GM19240 (cell line): ENCODE measurements at regions not wholly inside any gene's neighbourhood (a gene's known extent, or its start where the extent isn't known, plus 50 kb on each side); places are given as distances from the start of the nearest gene placed in this dataset.
"Not testable (repeated sequence)": the region's sequence is repeated elsewhere in the genome, so short reads cannot be mapped to it uniquely, and the experiment has no call there.

ENCODE experiments used
- DNase-seq: peaks from one replicate; pipeline ENCODE4 v3.0.0; 2011; ENCODE audit warnings: low spot score; ENCODE audit not compliant: insufficient read length

- DNase-seq, result not testable (repeated sequence)
These were observed 151.3 kb downstream of the LAT start for GRCh38 chr16:29136046-29136696.

- DNase-seq, result not testable (repeated sequence)
These were observed 150.2 kb downstream of the LAT start for GRCh38 chr16:29135098-29135497.

DNA sequence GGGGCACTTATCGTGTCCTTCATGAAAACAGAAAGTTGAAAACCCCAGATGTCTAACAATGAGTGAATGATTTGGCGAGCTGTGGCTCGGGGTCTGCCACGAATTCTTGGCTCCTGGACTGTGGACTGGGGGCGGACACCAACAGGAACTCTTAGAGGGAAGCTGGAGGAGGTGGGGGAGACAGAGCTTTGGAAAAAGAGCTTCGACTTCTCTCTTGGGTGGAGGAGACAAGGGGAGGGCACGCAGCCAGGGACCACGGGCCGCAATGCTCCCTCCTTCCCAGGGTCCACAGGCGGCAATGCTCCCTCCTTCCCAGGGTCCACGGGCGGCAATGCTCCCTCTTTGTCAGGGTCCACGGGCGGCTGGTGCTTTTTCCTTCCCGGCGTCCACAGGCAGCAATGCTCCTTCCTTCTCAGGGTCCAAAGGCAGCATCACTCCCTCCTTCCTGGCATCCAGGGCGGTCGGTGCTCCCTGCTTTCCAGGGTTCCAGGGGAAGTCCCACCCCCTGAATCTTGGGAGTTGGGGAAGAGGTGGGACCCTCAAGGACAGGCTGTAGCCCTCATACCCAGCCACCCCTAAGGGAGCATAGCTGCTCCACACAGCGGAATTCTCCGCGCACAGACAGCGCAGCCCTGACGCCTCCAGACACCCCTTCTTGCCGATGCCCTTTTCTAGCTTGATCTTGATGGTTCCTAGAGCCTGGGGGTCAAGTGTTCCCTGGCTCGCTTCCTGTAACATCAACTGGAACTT is 149.0 kb downstream of the LAT start:
- DNase-seq, result not testable (repeated sequence)

DNA sequence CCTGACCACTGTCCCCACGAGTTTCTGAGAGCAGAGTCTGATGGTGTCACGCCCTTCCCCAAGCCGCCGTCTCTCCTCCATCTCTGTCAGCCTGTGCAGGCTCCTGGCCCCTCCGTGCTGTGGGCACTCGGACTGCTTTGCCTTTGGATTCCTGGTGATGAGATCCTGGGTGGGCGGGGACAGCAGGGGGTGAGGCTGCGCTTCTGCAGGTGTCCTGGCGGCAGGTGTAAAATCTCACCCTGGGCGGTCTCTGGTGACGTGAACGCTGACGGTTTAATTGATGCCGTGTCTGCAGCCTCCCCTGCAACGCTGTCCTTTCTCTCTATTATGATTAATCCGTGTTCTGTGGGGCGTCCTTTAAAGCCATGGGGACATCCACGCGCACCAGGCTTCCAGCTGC is 148.0 kb downstream of the LAT start:
- not testable (repeated sequence) for DNase-seq

GRCh38 chr16:29132444-29132843 is 147.6 kb downstream of the LAT start:
- DNase-seq, result not testable (repeated sequence)

DNA sequence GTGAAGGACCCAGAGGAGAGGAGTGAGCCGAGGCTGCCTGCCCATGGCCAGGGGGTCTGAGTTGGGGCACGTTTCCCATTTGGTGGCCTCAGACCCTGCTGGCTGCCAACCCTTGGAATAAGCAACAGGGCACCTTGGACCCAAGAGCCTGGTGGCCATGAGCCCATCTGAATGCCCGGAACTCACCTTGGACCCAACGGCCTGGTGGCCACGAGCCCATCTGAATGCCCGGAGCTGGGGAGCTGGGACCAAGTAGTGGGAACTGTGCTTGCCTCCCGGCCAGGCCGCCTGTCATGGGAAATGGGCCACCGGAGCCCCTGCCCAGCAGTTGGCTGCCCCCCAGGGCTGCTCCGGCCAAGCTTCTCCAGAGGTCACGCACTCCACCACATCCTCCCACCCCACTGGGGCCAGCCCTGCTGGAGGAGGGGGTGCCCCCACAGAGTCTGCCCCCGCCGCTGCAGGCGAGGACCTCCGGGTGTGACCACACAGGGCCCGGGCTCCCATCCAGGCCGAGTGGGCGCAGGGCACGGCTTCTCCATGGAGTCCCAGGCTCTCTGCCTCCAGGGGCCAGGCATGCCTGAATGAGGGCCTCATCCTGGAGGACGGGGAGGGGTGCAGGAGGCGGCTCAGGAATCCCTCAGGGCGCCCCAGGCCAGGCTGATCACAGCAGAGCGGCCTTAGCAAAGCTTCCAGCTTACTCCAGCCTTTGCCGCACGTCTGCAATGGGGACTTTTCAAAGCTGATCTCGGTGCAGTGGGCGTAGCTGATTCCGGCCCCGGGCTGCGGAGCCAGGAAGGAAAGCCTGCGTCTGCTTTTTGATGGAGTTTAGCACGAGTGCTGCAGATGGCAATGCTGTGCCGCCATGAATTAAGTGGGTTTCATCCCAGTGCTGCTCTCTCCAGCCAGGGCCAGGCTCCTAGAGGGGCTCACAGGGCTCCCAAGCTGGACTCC is 146.3 kb downstream of the LAT start:
- not testable (repeated sequence) for DNase-seq

GRCh38 chr16:29130131-29130711 is 145.4 kb downstream of the LAT start:
- not testable (repeated sequence) for DNase-seq

DNA sequence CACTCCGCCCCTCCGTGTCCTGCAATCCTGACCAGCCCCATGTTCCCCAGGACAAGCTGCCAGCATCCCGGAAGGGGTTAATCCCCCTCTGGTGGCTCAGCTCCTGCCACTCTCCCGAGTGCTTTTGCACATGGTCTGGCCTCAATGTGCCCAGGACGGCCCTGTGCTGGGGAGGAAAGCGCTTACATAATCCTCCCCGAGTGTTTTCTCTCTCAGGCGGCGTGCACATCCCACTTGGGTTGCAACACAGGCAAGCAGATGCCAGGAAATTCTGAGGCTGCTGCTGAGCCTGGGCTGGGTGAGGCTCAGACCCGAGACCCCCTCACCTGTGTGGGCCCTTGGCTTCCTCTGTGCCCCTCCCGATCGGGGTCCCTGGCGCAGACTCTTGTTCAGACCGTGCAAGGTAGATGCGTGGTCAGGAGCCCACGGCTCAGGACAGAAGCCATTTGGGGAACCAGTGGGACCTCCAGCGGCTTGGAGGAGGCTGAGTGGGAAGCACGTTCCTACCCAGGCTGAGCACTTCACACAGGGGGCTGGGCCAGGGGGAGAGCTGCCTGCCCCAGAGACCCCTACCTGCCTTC is 144.7 kb downstream of the LAT start:
- DNase-seq, result not testable (repeated sequence)

- DNase-seq, result not testable (repeated sequence)
These were observed 144.0 kb downstream of the LAT start for GRCh38 chr16:29128732-29129457.

DNA sequence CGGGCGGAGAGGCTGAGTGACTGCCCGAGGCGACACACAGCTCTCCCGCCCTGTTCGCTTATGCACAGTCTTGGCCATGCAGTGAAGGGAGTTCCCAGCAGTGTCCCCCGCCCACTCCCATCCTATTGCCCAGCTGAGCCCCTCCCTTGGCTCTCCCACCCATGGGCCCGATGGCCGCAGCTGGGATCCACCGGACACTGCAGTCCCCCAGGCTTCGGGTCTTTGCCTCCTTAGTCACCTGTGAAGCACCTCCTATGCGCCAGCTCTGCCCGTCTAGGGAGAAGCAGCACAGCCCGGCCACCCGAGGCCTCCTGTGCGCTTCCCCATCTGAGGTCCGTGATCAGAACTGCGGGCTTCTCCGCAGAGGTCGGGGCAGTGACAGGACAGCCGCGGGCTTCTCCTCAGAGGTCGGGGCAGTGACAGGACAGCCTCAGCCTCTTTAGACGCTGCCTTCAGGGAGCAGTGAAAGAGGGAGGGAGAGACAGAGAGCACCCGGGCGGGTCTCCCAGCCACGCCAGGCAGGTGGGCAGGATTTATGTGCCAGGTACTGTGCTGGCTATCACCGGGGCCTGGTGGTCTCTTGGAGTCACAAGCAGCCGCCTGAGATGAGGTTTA is 143.1 kb downstream of the LAT start:
- not testable (repeated sequence) for DNase-seq

- DNase-seq, result no peak
These were observed 141.8 kb downstream of the LAT start for GRCh38 chr16:29126616-29127015.

DNA sequence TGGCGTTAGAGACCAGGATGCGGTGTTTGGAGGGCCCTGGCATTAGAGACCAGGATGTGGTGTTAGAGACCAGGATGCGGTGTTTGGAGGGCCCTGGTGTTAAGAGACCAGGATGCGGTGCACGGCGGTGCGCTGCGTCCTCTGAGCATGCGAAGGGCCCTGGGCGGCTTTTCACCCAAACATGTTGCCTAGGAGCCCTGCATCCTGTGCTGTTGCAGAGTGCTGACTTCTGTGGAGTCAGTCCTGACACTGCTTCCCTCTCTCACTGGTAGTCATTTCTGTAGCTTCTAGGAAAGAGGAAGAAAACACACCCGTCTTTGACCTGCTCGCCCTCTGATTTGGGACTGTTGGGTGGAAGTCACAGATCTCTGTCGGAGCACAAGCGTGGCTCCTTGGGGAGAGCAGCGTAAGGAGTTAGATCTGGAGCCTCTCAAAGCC is 141.2 kb downstream of the LAT start:
- DNase-seq, result no peak

- DNase-seq, result no peak
These were observed 140.0 kb downstream of the LAT start for GRCh38 chr16:29124828-29125227.

GRCh38 chr16:29124162-29124561 is 139.3 kb downstream of the LAT start:
- not testable (repeated sequence) for DNase-seq

DNA sequence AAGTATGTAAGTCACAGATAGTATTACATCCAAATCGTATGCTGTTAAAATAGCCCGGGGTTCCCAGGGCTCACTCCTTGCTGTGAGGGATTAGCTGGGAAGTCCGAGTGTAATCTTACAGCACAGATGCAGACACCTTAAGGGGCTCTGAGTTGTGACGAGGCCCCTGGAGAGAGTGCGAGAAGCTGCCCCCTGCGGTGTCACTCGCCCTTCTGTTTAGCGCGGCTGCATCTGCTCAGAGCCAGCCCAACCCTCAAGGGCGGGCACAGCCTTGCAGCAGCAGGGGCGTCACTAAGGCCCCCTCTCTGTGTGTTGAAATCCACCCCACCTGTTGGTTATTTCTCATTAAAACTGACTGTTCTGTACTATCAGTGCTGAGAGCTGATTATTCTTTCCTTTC is 135.8 kb downstream of the LAT start:
- DNase-seq, result not testable (repeated sequence)

DNA sequence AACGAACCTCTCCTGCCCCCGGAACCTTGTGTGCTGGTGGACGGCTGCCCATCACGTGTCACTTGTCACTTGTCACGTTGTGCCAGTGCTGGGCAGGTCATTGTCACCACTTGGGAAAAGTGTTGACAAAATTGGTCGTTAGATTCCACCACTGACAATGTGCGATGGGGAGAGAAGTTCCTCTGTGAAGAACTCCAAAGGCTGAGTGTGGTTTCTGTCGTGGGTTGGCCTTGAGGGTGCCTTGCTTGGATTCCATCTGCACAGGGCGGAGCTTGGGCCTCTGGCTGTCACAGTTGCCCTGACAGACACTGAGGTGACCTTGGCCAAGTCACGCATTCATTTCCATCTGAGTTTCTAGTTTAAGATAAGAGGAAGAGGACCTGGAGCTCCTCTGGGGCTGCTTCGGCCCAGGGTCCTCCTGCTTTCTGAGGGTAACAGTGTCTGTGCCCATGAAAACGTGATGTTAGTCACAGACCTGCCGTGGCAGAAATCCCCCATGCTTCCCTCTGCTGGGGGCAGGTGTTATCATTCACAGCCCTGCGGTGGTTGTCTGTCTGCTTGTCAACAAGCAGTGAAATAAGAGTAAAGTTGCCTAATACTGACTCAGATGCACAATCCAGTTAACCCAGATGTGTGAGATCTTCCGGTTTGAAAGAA is 133.6 kb downstream of the LAT start:
- DNase-seq, result not testable (repeated sequence)

DNA sequence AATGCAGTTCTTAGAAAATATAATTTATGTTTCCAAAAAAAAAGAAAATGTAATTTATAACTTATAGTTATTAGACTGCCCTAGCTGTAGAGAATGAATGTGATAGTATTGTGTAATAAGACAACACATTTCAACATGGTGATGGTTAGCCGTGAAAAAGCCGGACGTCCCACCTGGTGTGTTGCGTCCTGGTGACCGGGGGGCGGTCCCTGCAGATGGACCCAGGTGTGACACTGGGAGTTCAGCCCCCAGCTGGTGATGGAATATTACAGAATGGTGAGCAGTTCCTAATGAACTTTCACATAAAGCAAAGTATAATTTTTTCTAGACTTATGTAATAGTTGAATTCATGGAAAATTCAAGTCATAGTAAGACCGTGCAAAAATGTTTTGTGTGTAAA is 132.8 kb downstream of the LAT start:
- no peak for DNase-seq

DNA sequence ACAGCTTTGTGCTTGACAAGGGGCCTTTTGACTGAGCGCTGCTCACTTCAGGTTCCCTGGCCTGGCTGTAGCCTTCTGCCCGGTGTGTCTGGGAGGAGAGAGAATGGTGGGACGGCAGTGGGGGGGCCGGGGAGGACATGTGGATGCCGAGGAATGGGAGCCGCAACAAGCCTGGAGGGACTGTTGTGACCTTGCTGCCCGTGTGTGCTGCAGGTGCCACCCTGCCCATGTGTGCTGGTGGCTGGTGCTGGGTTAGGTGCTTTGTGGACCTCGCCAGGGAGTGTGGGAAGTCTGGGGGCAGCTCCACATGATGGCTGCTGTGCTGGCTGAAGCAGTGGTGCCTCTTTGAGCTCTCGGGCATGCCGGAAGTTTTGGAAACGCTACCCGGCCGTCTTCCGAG is 132.1 kb downstream of the LAT start:
- DNase-seq, result no peak

GRCh38 chr16:29116207-29116606 is 131.4 kb downstream of the LAT start:
- DNase-seq, result not testable (repeated sequence)
